Gastrocnemius medialis (tissue), 4 donors: ENCODE measurements at regions not wholly inside any gene's neighbourhood (a gene's known extent, or its start where the extent isn't known, plus 50 kb on each side); places are given as distances from the start of the nearest gene placed in this dataset.

Experiments used
- CTCF ChIP-seq, 5 experiments: fragments of 450-650 bp in 3 of 5; fragments of 200-600 bp in 2 of 5; sonication (generic) in 2 of 5; IDR thresholded peaks in 4 of 5; conservative IDR thresholded peaks in 1 of 5; 1 replicate in 4 of 5; 2 replicates in 1 of 5; pipeline ENCODE4 v1.5.1; 2016 to 2019; ENCODE audit warnings: antibody characterized with exemption in 5 of 5, mild to moderate bottlenecking in 3 of 5, moderate library complexity in 3 of 5
- POLR2A ChIP-seq, 2 donors: fragments of 450-650 bp; IDR thresholded peaks; one replicate each; pipeline ENCODE4 v1.6.1; 2017; ENCODE audit warnings: antibody characterized with exemption in 2 of 2, mild to moderate bottlenecking in 2 of 2, moderate library complexity in 2 of 2

- TF ChIP-seq CTCF (IDR thresholded peaks at IDR 0.05 in 4 of 5, conservative IDR thresholded peaks at IDR 0.05 in 1 of 5), result no peak
- no peak for TF ChIP-seq POLR2A (IDR thresholded peaks at IDR 0.05)
These were observed 63.1 kb upstream of the SDK2 start for GRCh38 chr17:73707358-73707757.
